DOHH2 (cell line): ENCODE measurements at regions not wholly inside any gene's neighbourhood (a gene's known extent, or its start where the extent isn't known, plus 50 kb on each side); places are given as distances from the start of the nearest gene placed in this dataset.

Experiments
- CTCF ChIP-seq: fragments of 200-600 bp; sonication (generic); IDR thresholded peaks from one replicate; pipeline ENCODE4 v1.5.1; 2014; ENCODE audit warnings: antibody characterized with exemption, mild to moderate bottlenecking, low read depth, low read length; ENCODE audit not compliant: poor library complexity, severe bottlenecking
- EZH2phosphoT487 ChIP-seq: fragments of 200-600 bp; sonication (generic); IDR thresholded peaks from 2 replicates; pipeline ENCODE4 v1.6.1; 2017; ENCODE audit warnings: borderline replicate concordance, mild to moderate bottlenecking, antibody characterized with exemption, low read length, moderate library complexity, mixed read lengths

- TF ChIP-seq CTCF (no peak), EZH2phosphoT487 (no peak)
These were observed 82.0 kb upstream of the HMGA2 start for GRCh38 chr12:65742018-65743010.
